A549 (cell line): ENCODE measurements at regions not wholly inside any gene's neighbourhood (a gene's known extent, or its start where the extent isn't known, plus 50 kb on each side); places are given as distances from the start of the nearest gene placed in this dataset.

Source experiments
- CHD4 ChIP-seq: fragments of 200-600 bp; sonication (generic); IDR thresholded peaks from 2 replicates; pipeline ENCODE4 v1.6.1; 2016; ENCODE audit warnings: antibody characterized with exemption, mild to moderate bottlenecking, borderline replicate concordance
- CTCF ChIP-seq: fragments of >200 bp; sonication (Bioruptor Twin); formaldehyde crosslinking; IDR thresholded peaks from 3 replicates; pipeline ENCODE4 v1.5.1; 2016
- EP300 ChIP-seq, 2 experiments: fragments of >200 bp; sonication (Bioruptor Twin); formaldehyde crosslinking; IDR thresholded peaks; 2 replicates in 1 of 2; 3 replicates in 1 of 2; pipeline ENCODE4 v1.6.1; 2016 to 2017
- ESRRA ChIP-seq: fragments of 150-350 bp; IDR thresholded peaks from 2 replicates; pipeline ENCODE4 v1.6.1; 2014; ENCODE audit warnings: mild to moderate bottlenecking, low read length, borderline replicate concordance
- GATA3 ChIP-seq: IDR thresholded peaks from 2 replicates; pipeline ENCODE4 v1.6.1; 2012; ENCODE audit warnings: borderline replicate concordance
- HOXA7 ChIP-seq: fragments of 250-450 bp; sonication (Bioruptor Pico); IDR thresholded peaks from 2 replicates; pipeline ENCODE4 v1.5.0; 2020; ENCODE audit warnings: mild to moderate bottlenecking, moderate library complexity
- MAFK ChIP-seq: fragments of 450-650 bp; IDR thresholded peaks from 2 replicates; pipeline ENCODE4 v1.6.1; 2014; ENCODE audit not compliant: partially characterized antibody
- MAX ChIP-seq: IDR thresholded peaks from 2 replicates; pipeline ENCODE4 v1.6.1; 2012
- PHF8 ChIP-seq: fragments of 200-600 bp; sonication (generic); IDR thresholded peaks from 2 replicates; pipeline ENCODE4 v1.6.1; 2016; ENCODE audit warnings: low read depth, mild to moderate bottlenecking, antibody characterized with exemption, moderate library complexity, borderline replicate concordance
- POLR2A ChIP-seq: IDR thresholded peaks from 2 replicates; pipeline ENCODE4 v1.6.1; 2012; ENCODE audit warnings: mild to moderate bottlenecking, low read length
- RAD21 ChIP-seq, 2 experiments: fragments of >200 bp in 1 of 2; sonication (Bioruptor Twin) in 1 of 2; formaldehyde crosslinking in 1 of 2; IDR thresholded peaks in 1 of 2; conservative IDR thresholded peaks in 1 of 2; 2 replicates in 1 of 2; 3 replicates in 1 of 2; pipeline ENCODE4 v1.6.1; 2012 to 2018; ENCODE audit warnings: inconsistent platforms in 1 of 2
- RFX5 ChIP-seq: fragments of 450-650 bp; IDR thresholded peaks from 2 replicates; pipeline ENCODE4 v1.7.1; 2014; ENCODE audit warnings: antibody characterized with exemption, mild to moderate bottlenecking, moderate library complexity
- ZSCAN20 ChIP-seq: fragments of 250-450 bp; sonication (Bioruptor Pico); IDR thresholded peaks from 2 replicates; pipeline ENCODE4 v1.8.0; 2022; ENCODE audit warnings: mild to moderate bottlenecking, moderate library complexity

- TF ChIP-seq MAFK (no peak), CTCF (no peak), MAX (no peak), POLR2A (no peak), EP300 (IDR thresholded peaks at IDR 0.05) (no peak), CHD4 (no peak), ZSCAN20 (CRISPR knock-in tag) (no peak), RAD21 (conservative IDR thresholded peaks at IDR 0.05 in 1 of 2, IDR thresholded peaks at IDR 0.05 in 1 of 2) (no peak), ESRRA (no peak), GATA3 (no peak), RFX5 (no peak), PHF8 (no peak), HOXA7 (no peak)
Observed at GRCh38 chr3:76940181-76940770, 99.6 kb upstream of the ROBO2 start.
